ENCODE measurements at regions not wholly inside any gene's neighbourhood (a gene's known extent, or its start where the extent isn't known, plus 50 kb on each side); places are given as distances from the start of the nearest gene placed in this dataset.

DNA sequence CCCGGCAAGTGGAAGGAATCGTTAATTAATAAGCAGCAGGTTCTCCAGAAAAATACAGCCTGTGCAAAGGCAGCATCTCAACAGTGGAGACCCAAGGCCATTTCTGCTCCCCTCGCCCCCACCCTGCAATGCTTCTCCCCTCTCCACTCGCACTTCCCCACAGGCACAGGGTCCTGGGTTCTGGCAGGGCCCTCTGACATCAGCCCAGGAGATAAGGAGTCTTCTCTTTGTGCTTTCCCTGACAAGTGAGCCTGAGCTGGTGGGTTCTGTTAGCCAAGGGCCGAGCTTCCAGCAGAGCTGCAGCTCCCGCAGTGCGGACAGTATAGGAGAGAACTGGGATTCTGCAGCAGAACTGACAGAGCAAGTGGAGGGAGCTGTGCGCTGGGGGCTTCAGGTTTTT lies 257.5 kb downstream of the NSG2 start:
- TF ChIP-seq CTCF (IDR thresholded peaks at IDR 0.05 in 2 of 3, conservative IDR thresholded peaks at IDR 0.05 in 1 of 3; ENCODE audit: borderline replicate concordance in 1 of 3, insufficient read depth in 1 of 3, low read depth in 2 of 3, low read length in 2 of 3) (no peak), CBX3 (IDR thresholded peaks at IDR 0.05; ENCODE audit: low read depth) (no peak), EZH2 (IDR thresholded peaks at IDR 0.05) (no peak)

Data from HCT116 (cell line).